H1 (cell line): ENCODE measurements at regions not wholly inside any gene's neighbourhood (a gene's known extent, or its start where the extent isn't known, plus 50 kb on each side); places are given as distances from the start of the nearest gene placed in this dataset.

Experiments used
- CBX8 ChIP-seq: fragments of 300-800, 300-1000 bp; sonication (generic); IDR thresholded peaks from 2 replicates; pipeline ENCODE4 v1.7.1; 2016; ENCODE audit warnings: low read depth, low read length, borderline replicate concordance
- CTBP2 ChIP-seq: IDR thresholded peaks from 2 replicates; pipeline ENCODE4 v1.7.0; 2011; ENCODE audit warnings: borderline replicate concordance, mild to moderate bottlenecking, moderate library complexity, mixed read lengths, low read length; ENCODE audit not compliant: insufficient read depth, insufficient read length
- HDAC6 ChIP-seq: IDR thresholded peaks from one replicate; pipeline ENCODE4 v1.7.1; 2012; ENCODE audit warnings: low read depth, mild to moderate bottlenecking, inconsistent platforms, low read length, moderate library complexity
- JUND ChIP-seq: IDR thresholded peaks from 2 replicates; pipeline ENCODE4 v1.6.1; 2011; ENCODE audit warnings: mild to moderate bottlenecking, improper control_type of control experiment, low read length
- RFX5 ChIP-seq: IDR thresholded peaks from 2 replicates; pipeline ENCODE4 v1.6.1; 2011; ENCODE audit warnings: low read depth, low read length, improper control_type of control experiment, borderline replicate concordance
- RNF2 ChIP-seq: fragments of 200-900, 300-1000 bp; sonication (generic); IDR thresholded peaks from 2 replicates; pipeline ENCODE4 v1.7.1; 2016; ENCODE audit warnings: borderline replicate concordance, low read depth, mild to moderate bottlenecking, antibody characterized with exemption, low read length; ENCODE audit not compliant: poor library complexity, severe bottlenecking; ENCODE audit errors: missing control alignments
- SIN3A ChIP-seq, 2 experiments: IDR thresholded peaks in 1 of 2; conservative IDR thresholded peaks in 1 of 2; 2 replicates each; pipeline ENCODE4 v1.6.1; 2011 to 2012; ENCODE audit warnings: low read length in 2 of 2, improper control_type of control experiment in 1 of 2, low read depth in 1 of 2, mild to moderate bottlenecking in 1 of 2
- SP1 ChIP-seq: IDR thresholded peaks from 2 replicates; pipeline ENCODE4 v1.6.1; 2011; ENCODE audit warnings: low read depth, low read length
- SP4 ChIP-seq: IDR thresholded peaks from 2 replicates; pipeline ENCODE4 v1.6.1; 2012; ENCODE audit warnings: low read length, inconsistent platforms
- TAF7 ChIP-seq: optimal IDR thresholded peaks from 2 replicates; pipeline ENCODE3; 2011; ENCODE audit warnings: low read depth, mild to moderate bottlenecking, inconsistent platforms, low read length, moderate library complexity, borderline replicate concordance
- ZNF274 ChIP-seq: IDR thresholded peaks from 2 replicates; pipeline ENCODE4 v1.7.0; 2012; ENCODE audit warnings: low read length, borderline replicate concordance; ENCODE audit errors: extremely low read depth
- TF ChIP-seq, protein P1 (sequence below): fragments of 300-600 bp; sonication (generic); IDR thresholded peaks from 2 replicates; pipeline ENCODE4 v1.7.1; 2012; ENCODE audit warnings: low read length, moderate library complexity, mild to moderate bottlenecking, inconsistent platforms; ENCODE audit not compliant: insufficient replicate concordance

DNA sequence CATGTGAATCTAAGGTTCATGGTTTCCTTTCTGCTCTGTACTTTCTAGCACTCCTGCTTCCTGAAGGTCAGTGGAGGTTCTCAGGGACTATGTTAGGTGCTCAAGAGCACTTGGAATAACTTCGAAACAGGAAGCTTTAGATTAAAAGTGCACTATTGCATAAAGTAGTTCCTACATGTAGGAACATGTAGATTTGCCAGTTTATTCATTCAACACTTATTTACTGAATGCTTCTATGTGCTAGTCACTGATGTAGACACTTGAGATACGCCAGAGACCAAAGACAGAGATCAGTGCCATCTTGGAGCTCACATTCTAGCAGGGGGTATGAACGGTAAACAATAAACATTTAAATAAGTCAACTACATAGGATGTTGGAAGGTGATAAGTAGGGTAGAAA is 87.7 kb downstream of the DHRS2 start (continued):
- TF ChIP-seq, protein P1, sequence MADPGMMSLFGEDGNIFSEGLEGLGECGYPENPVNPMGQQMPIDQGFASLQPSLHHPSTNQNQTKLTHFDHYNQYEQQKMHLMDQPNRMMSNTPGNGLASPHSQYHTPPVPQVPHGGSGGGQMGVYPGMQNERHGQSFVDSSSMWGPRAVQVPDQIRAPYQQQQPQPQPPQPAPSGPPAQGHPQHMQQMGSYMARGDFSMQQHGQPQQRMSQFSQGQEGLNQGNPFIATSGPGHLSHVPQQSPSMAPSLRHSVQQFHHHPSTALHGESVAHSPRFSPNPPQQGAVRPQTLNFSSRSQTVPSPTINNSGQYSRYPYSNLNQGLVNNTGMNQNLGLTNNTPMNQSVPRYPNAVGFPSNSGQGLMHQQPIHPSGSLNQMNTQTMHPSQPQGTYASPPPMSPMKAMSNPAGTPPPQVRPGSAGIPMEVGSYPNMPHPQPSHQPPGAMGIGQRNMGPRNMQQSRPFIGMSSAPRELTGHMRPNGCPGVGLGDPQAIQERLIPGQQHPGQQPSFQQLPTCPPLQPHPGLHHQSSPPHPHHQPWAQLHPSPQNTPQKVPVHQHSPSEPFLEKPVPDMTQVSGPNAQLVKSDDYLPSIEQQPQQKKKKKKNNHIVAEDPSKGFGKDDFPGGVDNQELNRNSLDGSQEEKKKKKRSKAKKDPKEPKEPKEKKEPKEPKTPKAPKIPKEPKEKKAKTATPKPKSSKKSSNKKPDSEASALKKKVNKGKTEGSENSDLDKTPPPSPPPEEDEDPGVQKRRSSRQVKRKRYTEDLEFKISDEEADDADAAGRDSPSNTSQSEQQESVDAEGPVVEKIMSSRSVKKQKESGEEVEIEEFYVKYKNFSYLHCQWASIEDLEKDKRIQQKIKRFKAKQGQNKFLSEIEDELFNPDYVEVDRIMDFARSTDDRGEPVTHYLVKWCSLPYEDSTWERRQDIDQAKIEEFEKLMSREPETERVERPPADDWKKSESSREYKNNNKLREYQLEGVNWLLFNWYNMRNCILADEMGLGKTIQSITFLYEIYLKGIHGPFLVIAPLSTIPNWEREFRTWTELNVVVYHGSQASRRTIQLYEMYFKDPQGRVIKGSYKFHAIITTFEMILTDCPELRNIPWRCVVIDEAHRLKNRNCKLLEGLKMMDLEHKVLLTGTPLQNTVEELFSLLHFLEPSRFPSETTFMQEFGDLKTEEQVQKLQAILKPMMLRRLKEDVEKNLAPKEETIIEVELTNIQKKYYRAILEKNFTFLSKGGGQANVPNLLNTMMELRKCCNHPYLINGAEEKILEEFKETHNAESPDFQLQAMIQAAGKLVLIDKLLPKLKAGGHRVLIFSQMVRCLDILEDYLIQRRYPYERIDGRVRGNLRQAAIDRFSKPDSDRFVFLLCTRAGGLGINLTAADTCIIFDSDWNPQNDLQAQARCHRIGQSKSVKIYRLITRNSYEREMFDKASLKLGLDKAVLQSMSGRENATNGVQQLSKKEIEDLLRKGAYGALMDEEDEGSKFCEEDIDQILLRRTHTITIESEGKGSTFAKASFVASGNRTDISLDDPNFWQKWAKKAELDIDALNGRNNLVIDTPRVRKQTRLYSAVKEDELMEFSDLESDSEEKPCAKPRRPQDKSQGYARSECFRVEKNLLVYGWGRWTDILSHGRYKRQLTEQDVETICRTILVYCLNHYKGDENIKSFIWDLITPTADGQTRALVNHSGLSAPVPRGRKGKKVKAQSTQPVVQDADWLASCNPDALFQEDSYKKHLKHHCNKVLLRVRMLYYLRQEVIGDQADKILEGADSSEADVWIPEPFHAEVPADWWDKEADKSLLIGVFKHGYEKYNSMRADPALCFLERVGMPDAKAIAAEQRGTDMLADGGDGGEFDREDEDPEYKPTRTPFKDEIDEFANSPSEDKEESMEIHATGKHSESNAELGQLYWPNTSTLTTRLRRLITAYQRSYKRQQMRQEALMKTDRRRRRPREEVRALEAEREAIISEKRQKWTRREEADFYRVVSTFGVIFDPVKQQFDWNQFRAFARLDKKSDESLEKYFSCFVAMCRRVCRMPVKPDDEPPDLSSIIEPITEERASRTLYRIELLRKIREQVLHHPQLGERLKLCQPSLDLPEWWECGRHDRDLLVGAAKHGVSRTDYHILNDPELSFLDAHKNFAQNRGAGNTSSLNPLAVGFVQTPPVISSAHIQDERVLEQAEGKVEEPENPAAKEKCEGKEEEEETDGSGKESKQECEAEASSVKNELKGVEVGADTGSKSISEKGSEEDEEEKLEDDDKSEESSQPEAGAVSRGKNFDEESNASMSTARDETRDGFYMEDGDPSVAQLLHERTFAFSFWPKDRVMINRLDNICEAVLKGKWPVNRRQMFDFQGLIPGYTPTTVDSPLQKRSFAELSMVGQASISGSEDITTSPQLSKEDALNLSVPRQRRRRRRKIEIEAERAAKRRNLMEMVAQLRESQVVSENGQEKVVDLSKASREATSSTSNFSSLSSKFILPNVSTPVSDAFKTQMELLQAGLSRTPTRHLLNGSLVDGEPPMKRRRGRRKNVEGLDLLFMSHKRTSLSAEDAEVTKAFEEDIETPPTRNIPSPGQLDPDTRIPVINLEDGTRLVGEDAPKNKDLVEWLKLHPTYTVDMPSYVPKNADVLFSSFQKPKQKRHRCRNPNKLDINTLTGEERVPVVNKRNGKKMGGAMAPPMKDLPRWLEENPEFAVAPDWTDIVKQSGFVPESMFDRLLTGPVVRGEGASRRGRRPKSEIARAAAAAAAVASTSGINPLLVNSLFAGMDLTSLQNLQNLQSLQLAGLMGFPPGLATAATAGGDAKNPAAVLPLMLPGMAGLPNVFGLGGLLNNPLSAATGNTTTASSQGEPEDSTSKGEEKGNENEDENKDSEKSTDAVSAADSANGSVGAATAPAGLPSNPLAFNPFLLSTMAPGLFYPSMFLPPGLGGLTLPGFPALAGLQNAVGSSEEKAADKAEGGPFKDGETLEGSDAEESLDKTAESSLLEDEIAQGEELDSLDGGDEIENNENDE, result no peak
- no peak for TF ChIP-seq CBX8
- TF ChIP-seq JUND, result no peak
- TF ChIP-seq RNF2, result no peak
- no peak for TF ChIP-seq HDAC6
- no peak for TF ChIP-seq CTBP2
- TF ChIP-seq SIN3A (conservative IDR thresholded peaks at IDR 0.05 in 1 of 2, IDR thresholded peaks at IDR 0.05 in 1 of 2; ENCODE audit: low read depth in 1 of 2, low read length in 2 of 2), result no peak
- TF ChIP-seq TAF7, result no peak
- no peak for TF ChIP-seq RFX5
- TF ChIP-seq SP1, result no peak
- TF ChIP-seq ZNF274, result no peak
- no peak for TF ChIP-seq SP4
